Esophagus squamous epithelium (tissue), 5 donors: ENCODE measurements at regions not wholly inside any gene's neighbourhood (a gene's known extent, or its start where the extent isn't known, plus 50 kb on each side); places are given as distances from the start of the nearest gene placed in this dataset.
A peak's percentile ranks its signal among the peaks of the same experiment; 100 is the strongest.

Experiments
- DNase-seq: peaks from one replicate; lab custom pipeline; 2025; lab: John Stamatoyannopoulos, UW
- H3K27ac ChIP-seq, 4 donors: fragments of 200-600 bp; sonication (generic); one replicate each; pipeline ENCODE4 v1.5.1; 2016 to 2019; ENCODE audit warnings: mild to moderate bottlenecking in 1 of 4
- H3K27me3 ChIP-seq, 4 donors: fragments of 200-600 bp; sonication (generic); 1 replicate in 3 of 4; 2 replicates in 1 of 4; pipeline versions ENCODE4 v1.5.1 to v1.6.0; 2017 to 2021; ENCODE audit warnings: antibody characterized with exemption in 1 of 4
- H3K36me3 ChIP-seq, 3 donors: fragments of 200-600 bp; sonication (generic); one replicate each; pipeline ENCODE4 v1.5.1; 2016 to 2019
- H3K4me1 ChIP-seq, 3 donors: fragments of 200-600 bp; sonication (generic); one replicate each; pipeline ENCODE4 v1.5.1; 2017 to 2019
- H3K4me3 ChIP-seq, 4 donors: fragments of 200-600 bp; sonication (generic); 1 replicate in 3 of 4; 2 replicates in 1 of 4; pipeline ENCODE4 v1.5.1; 2016 to 2019; ENCODE audit warnings: mild to moderate bottlenecking in 2 of 4, moderate library complexity in 1 of 4
- H3K9me3 ChIP-seq, 3 donors: fragments of 200-600 bp; sonication (generic); one replicate each; pipeline ENCODE4 v1.5.1; 2016 to 2019
- POLR2A ChIP-seq, 4 donors: fragments of 450-650 bp; IDR thresholded peaks; one replicate each; pipeline ENCODE4 v1.6.1; 2017; ENCODE audit warnings: antibody characterized with exemption in 4 of 4, mild to moderate bottlenecking in 4 of 4, moderate library complexity in 3 of 4
- WGBS, 2 donors: methylation state at CpG; one replicate each; pipeline ENCODE4 v1.1.5; 2018; 5-methylcytosine and 5-hydroxymethylcytosine counted together
- intact Hi-C: fragments of 100-400 bp; cut with DNase I; formaldehyde crosslinking; loops from one replicate; pipeline ENCODE4 v1.15.0; 2022
- TF ChIP-seq, protein P1 (sequence below), 6 experiments: fragments of 450-650 bp in 4 of 6; fragments of 200-600 bp in 2 of 6; sonication (generic) in 2 of 6; IDR thresholded peaks; one replicate each; pipeline ENCODE4 v1.5.1; 2016 to 2019; ENCODE audit warnings: antibody characterized with exemption in 6 of 6, mild to moderate bottlenecking in 4 of 6, moderate library complexity in 4 of 6
- donor health status: DM: yes; HTN: yes; CAD: no.

DNA sequence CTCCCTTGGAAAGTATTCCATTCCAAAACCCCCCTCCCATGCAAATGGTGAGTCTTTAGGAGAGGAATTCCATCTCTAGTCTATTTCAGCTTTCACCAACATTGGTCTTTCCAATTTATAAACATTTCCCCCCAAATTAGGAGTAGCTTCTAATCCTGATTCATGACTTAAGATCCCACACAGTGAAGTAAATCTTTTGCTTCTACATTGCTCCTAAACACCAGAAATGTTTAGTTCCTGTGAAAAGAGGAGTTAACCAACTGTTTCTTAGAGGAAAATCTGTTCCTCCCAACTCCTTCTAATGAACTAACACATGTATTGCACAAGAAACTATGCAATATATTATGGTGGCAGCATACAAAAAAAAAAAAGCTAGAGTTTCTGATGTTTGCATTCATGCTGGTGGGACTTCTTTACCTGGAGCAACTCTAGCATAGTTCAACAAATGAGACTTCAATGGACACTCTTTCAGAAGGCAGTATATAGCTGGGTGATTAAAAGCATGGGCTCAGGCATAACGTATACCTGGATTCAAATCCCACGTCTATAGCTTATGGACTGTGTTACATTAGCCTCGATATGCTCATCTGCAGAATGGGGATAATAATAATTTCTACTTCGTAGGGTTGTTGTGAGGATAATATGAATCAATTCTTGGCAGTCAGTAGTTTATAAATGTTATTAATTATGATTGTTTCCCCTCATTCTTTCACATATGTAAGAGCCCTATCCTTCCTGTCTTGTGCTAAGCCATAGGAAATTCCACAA, 131.6 kb upstream of the TMEM164 start:
- Histone ChIP-seq H3K27ac (no peak overlapping the region), H3K27me3 (no peaks in the 10 kb centered on the region), H3K4me3 (no peak overlapping the region), H3K36me3 (no peaks in the 10 kb centered on the region), H3K4me1 (peaks cover 0 to 5% (median 0%) of the 10 kb centered on the region in 3 donors), H3K9me3 (no peaks in the 10 kb centered on the region)
- no peak for DNase-seq
- intact Hi-C loops = no loop called here
- 65 to 75% methylated on average over 4 of the region's 4 CpGs for WGBS, 2 donors
- TF ChIP-seq, protein P1, sequence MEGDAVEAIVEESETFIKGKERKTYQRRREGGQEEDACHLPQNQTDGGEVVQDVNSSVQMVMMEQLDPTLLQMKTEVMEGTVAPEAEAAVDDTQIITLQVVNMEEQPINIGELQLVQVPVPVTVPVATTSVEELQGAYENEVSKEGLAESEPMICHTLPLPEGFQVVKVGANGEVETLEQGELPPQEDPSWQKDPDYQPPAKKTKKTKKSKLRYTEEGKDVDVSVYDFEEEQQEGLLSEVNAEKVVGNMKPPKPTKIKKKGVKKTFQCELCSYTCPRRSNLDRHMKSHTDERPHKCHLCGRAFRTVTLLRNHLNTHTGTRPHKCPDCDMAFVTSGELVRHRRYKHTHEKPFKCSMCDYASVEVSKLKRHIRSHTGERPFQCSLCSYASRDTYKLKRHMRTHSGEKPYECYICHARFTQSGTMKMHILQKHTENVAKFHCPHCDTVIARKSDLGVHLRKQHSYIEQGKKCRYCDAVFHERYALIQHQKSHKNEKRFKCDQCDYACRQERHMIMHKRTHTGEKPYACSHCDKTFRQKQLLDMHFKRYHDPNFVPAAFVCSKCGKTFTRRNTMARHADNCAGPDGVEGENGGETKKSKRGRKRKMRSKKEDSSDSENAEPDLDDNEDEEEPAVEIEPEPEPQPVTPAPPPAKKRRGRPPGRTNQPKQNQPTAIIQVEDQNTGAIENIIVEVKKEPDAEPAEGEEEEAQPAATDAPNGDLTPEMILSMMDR (IDR thresholded peaks at IDR 0.05) = no peak
- no peak for TF ChIP-seq POLR2A (IDR thresholded peaks at IDR 0.05)

DNA sequence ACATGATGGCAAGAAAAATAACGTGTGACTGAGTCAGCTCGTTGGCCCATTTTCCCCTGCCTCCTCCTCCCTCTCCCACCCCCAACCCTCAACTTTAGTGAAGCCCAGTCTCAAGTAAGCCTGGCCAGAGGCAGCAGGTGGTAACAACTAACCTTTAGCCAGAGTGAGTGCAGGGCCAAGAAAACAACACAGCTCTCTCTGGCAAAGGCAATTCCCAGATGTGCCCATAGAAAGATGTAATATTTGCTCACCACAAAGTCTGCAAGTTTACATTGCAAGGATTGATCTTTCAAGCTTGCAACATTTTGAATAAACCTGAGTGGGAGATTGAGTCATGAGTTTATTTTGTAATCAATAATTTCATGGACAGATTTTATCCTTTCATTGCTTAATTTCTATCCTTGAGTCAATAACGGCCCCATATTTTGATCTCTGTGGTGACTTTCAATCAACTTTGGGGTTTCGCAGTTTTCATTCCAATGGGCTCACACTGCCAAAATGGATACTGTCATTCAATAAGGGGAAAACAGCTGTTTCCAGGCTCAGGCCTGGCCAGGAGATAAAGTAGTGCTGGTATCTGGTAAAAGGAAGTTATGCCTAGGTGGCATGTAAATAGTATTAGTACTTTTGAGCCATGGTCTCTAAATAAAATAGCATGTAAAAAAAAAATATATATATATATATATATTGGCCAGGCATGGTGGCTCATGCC, 130.7 kb upstream of the TMEM164 start:
- Histone ChIP-seq H3K4me1 (peaks cover 0 to 5% (median 0%) of the 10 kb centered on the region in 3 donors), H3K36me3 (no peaks in the 10 kb centered on the region), H3K4me3 (no peak overlapping the region), H3K27me3 (no peaks in the 10 kb centered on the region), H3K27ac (no peak overlapping the region), H3K9me3 (no peaks in the 10 kb centered on the region)
- intact Hi-C loops = no loop called here
- TF ChIP-seq POLR2A (IDR thresholded peaks at IDR 0.05) = no peak
- TF ChIP-seq, protein P1 (IDR thresholded peaks at IDR 0.05) = no peak
- WGBS, 2 donors = 27 to 52% methylated on average over 4 of the region's 4 CpGs
- no peak for DNase-seq

DNA sequence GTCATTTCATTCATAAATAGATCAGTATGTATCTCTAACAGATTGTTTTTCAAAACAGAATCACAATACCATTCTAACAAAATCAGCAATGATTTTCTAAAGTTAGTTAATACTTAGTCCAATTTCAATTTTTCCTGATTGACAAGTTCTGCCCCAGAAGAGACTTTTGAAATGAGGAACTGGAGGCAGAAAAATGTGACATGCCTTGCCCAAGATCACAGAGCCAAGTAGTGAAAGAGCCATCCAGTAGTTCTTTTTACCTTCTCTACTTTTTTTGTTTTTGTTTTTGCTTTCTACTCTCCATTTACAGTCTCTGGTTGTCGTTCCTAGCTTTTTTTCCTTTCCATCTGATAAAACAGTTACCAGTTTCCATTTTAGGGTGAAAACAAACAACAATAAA, 129.3 kb upstream of the TMEM164 start:
- H3K36me3 ChIP-seq = no peaks in the 10 kb centered on the region
- no peaks in the 10 kb centered on the region for H3K27me3 ChIP-seq
- DNase-seq = no peak
- H3K4me3 ChIP-seq = no peak overlapping the region
- TF ChIP-seq, protein P1 (IDR thresholded peaks at IDR 0.05) = no peak
- no peak for TF ChIP-seq POLR2A (IDR thresholded peaks at IDR 0.05)
- peaks cover 0 to 5% (median 0%) of the 10 kb centered on the region in 3 donors for H3K4me1 ChIP-seq
- H3K27ac ChIP-seq = peak overlapping the region in 2 of 4 donors; percentile 20 to 25
- intact Hi-C loops = no loop called here
- WGBS, 2 donors = 44 to 52% methylated on average over 1 of the region's 1 CpG
- no peaks in the 10 kb centered on the region for H3K9me3 ChIP-seq

DNA sequence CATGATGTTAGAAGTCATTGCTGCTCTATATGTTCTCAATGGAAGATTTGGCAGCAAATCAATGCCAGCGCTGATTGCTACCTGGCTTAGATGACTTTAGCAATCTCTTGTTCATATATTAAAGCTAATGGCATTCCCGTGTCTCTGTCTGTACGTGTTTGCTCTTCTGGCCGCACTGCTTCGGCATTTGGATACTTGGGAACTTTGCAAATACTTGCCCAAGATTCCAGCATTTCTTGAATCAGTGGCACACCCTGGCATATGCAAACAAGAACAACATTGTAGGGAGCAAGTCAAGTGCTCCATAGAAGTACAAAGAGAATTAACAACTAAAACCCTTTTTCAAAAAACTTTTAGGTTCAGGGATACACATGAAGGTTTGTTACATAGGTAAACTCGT, 128.9 kb upstream of the TMEM164 start:
- Histone ChIP-seq H3K27me3 (no peaks in the 10 kb centered on the region), H3K4me3 (no peak overlapping the region), H3K36me3 (no peaks in the 10 kb centered on the region), H3K4me1 (peaks cover 0 to 5% (median 0%) of the 10 kb centered on the region in 3 donors), H3K9me3 (no peaks in the 10 kb centered on the region), H3K27ac (peak overlapping the region in 1 of 4 donors; percentile 25)
- WGBS, 2 donors = 33 to 67% methylated on average over 2 to 6 of the region's 6 CpGs
- DNase-seq = no peak
- intact Hi-C loops = no loop called here
- TF ChIP-seq, protein P1 (IDR thresholded peaks at IDR 0.05) = no peak
- no peak for TF ChIP-seq POLR2A (IDR thresholded peaks at IDR 0.05)

DNA sequence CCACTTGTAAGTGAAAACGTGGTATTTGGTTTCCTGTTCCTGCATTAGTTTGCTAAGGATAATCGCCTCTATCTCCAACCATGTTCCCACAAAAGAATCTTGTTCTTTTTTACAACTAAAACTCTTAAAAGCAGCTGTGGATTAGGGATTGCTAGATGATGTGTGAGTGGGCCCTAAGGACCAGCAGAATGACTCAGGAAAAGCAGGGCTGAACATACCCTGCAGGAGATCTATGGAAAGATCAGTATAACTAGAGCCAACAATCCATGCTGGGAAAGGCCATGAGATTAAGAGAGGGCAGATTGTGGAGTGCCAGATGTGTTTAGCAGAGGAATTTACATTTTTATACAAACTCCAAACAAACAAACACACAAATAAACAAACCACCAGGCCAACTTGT, 128.4 kb upstream of the TMEM164 start:
- no peak for TF ChIP-seq POLR2A (IDR thresholded peaks at IDR 0.05)
- TF ChIP-seq, protein P1 (IDR thresholded peaks at IDR 0.05) = no peak
- Histone ChIP-seq H3K27me3 (no peaks in the 10 kb centered on the region), H3K4me3 (no peak overlapping the region), H3K36me3 (no peaks in the 10 kb centered on the region), H3K9me3 (no peaks in the 10 kb centered on the region), H3K27ac (peak overlapping the region in 1 of 4 donors; percentile 9), H3K4me1 (peaks cover 0 to 5% (median 0%) of the 10 kb centered on the region in 3 donors)
- no peak for DNase-seq
- WGBS, 2 donors = 13 to 35% methylated on average over 2 of the region's 2 CpGs
- intact Hi-C loops = no loop called here
